Naive thymus-derived CD8-positive, alpha-beta T cell (primary cell): ENCODE measurements at regions not wholly inside any gene's neighbourhood (a gene's known extent, or its start where the extent isn't known, plus 50 kb on each side); places are given as distances from the start of the nearest gene placed in this dataset.
"Not testable (repeated sequence)": the region's sequence is repeated elsewhere in the genome, so short reads cannot be mapped to it uniquely, and the experiment has no call there.

Source experiments
- ATAC-seq, 2 donors: fragments of 150-1000 bp; cut with Tn5 transposase in 1 of 2; sonication (Bioruptor Pico), chemical (Tn5 transposase) in 1 of 2; 1 replicate in 1 of 2; 2 replicates in 1 of 2; pipeline ENCODE4 v1.10.0; 2021; ENCODE audit warnings: mild to moderate bottlenecking in 2 of 2, moderate library complexity in 2 of 2
- POLR2A ChIA-PET: fragments of 350-600 bp; sonication (Branson Sonifier 250); formaldehyde crosslinking; loops from one replicate; lab custom pipeline; 2021; ENCODE audit warnings: antibody characterized with exemption; lab: Charles Lee
- DNase-seq, 10 donors: peaks; one replicate each; pipeline versions ENCODE4 v3.0.0 to v3.0.0-alpha.2; 2020 to 2022
- H3K27ac Mint-ChIP-seq, 10 donors: one replicate each; pipeline ENCODE4 v1.8.0; 2020 to 2022; ENCODE audit warnings: mild to moderate bottlenecking in 10 of 10, mixed read lengths in 10 of 10, moderate library complexity in 4 of 10, inconsistent platforms in 1 of 10
- H3K27me3 Mint-ChIP-seq, 5 donors: one replicate each; pipeline ENCODE4 v1.8.0; 2021 to 2022; ENCODE audit warnings: mixed read lengths in 5 of 5
- H3K36me3 Mint-ChIP-seq, 3 donors: one replicate each; pipeline ENCODE4 v1.8.0; 2020 to 2022; ENCODE audit warnings: mixed read lengths in 3 of 3, mild to moderate bottlenecking in 2 of 3, inconsistent platforms in 1 of 3
- H3K4me1 Mint-ChIP-seq, 4 donors: one replicate each; pipeline ENCODE4 v1.8.0; 2021 to 2022; ENCODE audit warnings: mixed read lengths in 4 of 4
- H3K4me3 Mint-ChIP-seq, 10 donors: one replicate each; pipeline ENCODE4 v1.8.0; 2020 to 2022; ENCODE audit warnings: mild to moderate bottlenecking in 10 of 10, mixed read lengths in 10 of 10, moderate library complexity in 6 of 10, inconsistent platforms in 1 of 10
- H3K9me3 Mint-ChIP-seq, 9 donors: one replicate each; pipeline ENCODE4 v1.8.0; 2020 to 2022; ENCODE audit warnings: mixed read lengths in 9 of 9, mild to moderate bottlenecking in 3 of 9, inconsistent platforms in 1 of 9, moderate library complexity in 1 of 9

- ATAC-seq = no peak
- Mint-ChIP-seq H3K4me1 (no peaks in the 10 kb centered on the region), H3K27ac (no peak overlapping the region), H3K27me3 (peaks cover 2 to 9% (median 7%) of the 10 kb centered on the region in 5 donors), H3K36me3 (no peaks in the 10 kb centered on the region), H3K9me3 (peaks cover 0 to 2% (median 0%) of the 10 kb centered on the region in 9 donors), H3K4me3 (no peak overlapping the region)
- POLR2A ChIA-PET = no interaction called here
- no peak for DNase-seq
These were observed 166.4 kb upstream of the EPB41L3 start for GRCh38 chr18:5710235-5710634.

GRCh38 chr18:5709476-5710095 is 165.8 kb upstream of the EPB41L3 start:
- Mint-ChIP-seq H3K27me3 (peaks cover 2 to 9% (median 7%) of the 10 kb centered on the region in 5 donors), H3K36me3 (no peaks in the 10 kb centered on the region), H3K4me3 (no peak overlapping the region), H3K9me3 (peaks cover 0 to 2% (median 0%) of the 10 kb centered on the region in 9 donors), H3K27ac (no peak overlapping the region), H3K4me1 (no peaks in the 10 kb centered on the region)
- DNase-seq = no peak
- POLR2A ChIA-PET = no interaction called here
- no peak for ATAC-seq

- peaks cover 6 to 18% (median 15%) of the 10 kb centered on the region in 5 donors for H3K27me3 Mint-ChIP-seq
- H3K4me3 Mint-ChIP-seq = no peak overlapping the region
- H3K36me3 Mint-ChIP-seq = no peaks in the 10 kb centered on the region
- DNase-seq = no peak
- no peak overlapping the region for H3K27ac Mint-ChIP-seq
- H3K4me1 Mint-ChIP-seq = no peaks in the 10 kb centered on the region
- POLR2A ChIA-PET = no interaction called here
- peaks cover 0 to 4% (median 0%) of the 10 kb centered on the region in 9 donors for H3K9me3 Mint-ChIP-seq
- no peak for ATAC-seq
These were observed 163.8 kb upstream of the EPB41L3 start for GRCh38 chr18:5707586-5707985.

GRCh38 chr18:5705393-5705792 is 161.6 kb upstream of the EPB41L3 start:
- POLR2A ChIA-PET = no interaction called here
- H3K36me3 Mint-ChIP-seq = no peaks in the 10 kb centered on the region

GRCh38 chr18:5704847-5705246 is 161.1 kb upstream of the EPB41L3 start:
- no peak for DNase-seq
- POLR2A ChIA-PET = no interaction called here
- Mint-ChIP-seq H3K27me3 (peaks cover 6 to 15% (median 9%) of the 10 kb centered on the region in 5 donors), H3K4me1 (no peaks in the 10 kb centered on the region), H3K4me3 (no peak overlapping the region), H3K9me3 (peaks cover 0 to 4% (median 0%) of the 10 kb centered on the region in 9 donors), H3K36me3 (no peaks in the 10 kb centered on the region), H3K27ac (no peak overlapping the region)
- no peak for ATAC-seq

More at GRCh38 chr18:5705393-5705792, 161.6 kb upstream of the EPB41L3 start:
- ATAC-seq = no peak
- DNase-seq = no peak
- no peaks in the 10 kb centered on the region for H3K4me1 Mint-ChIP-seq
- H3K9me3 Mint-ChIP-seq = peaks cover 0 to 4% (median 0%) of the 10 kb centered on the region in 9 donors
- no peak overlapping the region for H3K4me3 Mint-ChIP-seq
- no peak overlapping the region for H3K27ac Mint-ChIP-seq
- peaks cover 6 to 16% (median 12%) of the 10 kb centered on the region in 5 donors for H3K27me3 Mint-ChIP-seq

- H3K27me3 Mint-ChIP-seq = peaks cover 4 to 13% (median 9%) of the 10 kb centered on the region in 5 donors
- H3K27ac Mint-ChIP-seq, H3K9me3 Mint-ChIP-seq, DNase-seq, ATAC-seq, H3K4me3 Mint-ChIP-seq, H3K36me3 Mint-ChIP-seq, H3K4me1 Mint-ChIP-seq: not testable (repeated sequence)
- POLR2A ChIA-PET = interaction anchor here (0.6 kb wide), 1 partner anchor 13 kb away, joined by 4 read pairs; no protein-coding TSS in a partner anchor
These were observed 158.2 kb upstream of the EPB41L3 start for GRCh38 chr18:5702016-5702415.

- no peaks in the 10 kb centered on the region for H3K4me1 Mint-ChIP-seq
- POLR2A ChIA-PET = no interaction called here
- no peak overlapping the region for H3K4me3 Mint-ChIP-seq
- H3K36me3 Mint-ChIP-seq = no peaks in the 10 kb centered on the region
- peaks cover 0 to 31% (median 11%) of the 10 kb centered on the region in 9 donors for H3K9me3 Mint-ChIP-seq
- peaks cover 0 to 7% (median 5%) of the 10 kb centered on the region in 5 donors for H3K27me3 Mint-ChIP-seq
- ATAC-seq (no peak), DNase-seq (no peak)
- H3K27ac Mint-ChIP-seq = no peak overlapping the region
These were observed 150.0 kb upstream of the EPB41L3 start for GRCh38 chr18:5693699-5694294.

- Mint-ChIP-seq H3K27ac (no peak overlapping the region), H3K4me3 (no peak overlapping the region), H3K9me3 (peaks cover 0 to 6% (median 0%) of the 10 kb centered on the region in 9 donors), H3K36me3 (no peaks in the 10 kb centered on the region), H3K27me3 (peaks cover 0 to 6% (median 0%) of the 10 kb centered on the region in 5 donors), H3K4me1 (no peaks in the 10 kb centered on the region)
- ATAC-seq (no peak), DNase-seq (no peak)
- POLR2A ChIA-PET = no interaction called here
These were observed 135.1 kb upstream of the EPB41L3 start for GRCh38 chr18:5678779-5679406.

- H3K27ac Mint-ChIP-seq = no peak overlapping the region
- no peak for ATAC-seq
- DNase-seq = no peak
- POLR2A ChIA-PET = no interaction called here
- peaks cover 0 to 7% (median 0%) of the 10 kb centered on the region in 5 donors for H3K27me3 Mint-ChIP-seq
- no peaks in the 10 kb centered on the region for H3K4me1 Mint-ChIP-seq
- H3K4me3 Mint-ChIP-seq = no peak overlapping the region
- no peaks in the 10 kb centered on the region for H3K36me3 Mint-ChIP-seq
- peaks cover 0 to 5% (median 0%) of the 10 kb centered on the region in 9 donors for H3K9me3 Mint-ChIP-seq
These were observed 134.5 kb upstream of the EPB41L3 start for GRCh38 chr18:5678278-5678677.

- Mint-ChIP-seq H3K9me3 (no peaks in the 10 kb centered on the region), H3K36me3 (no peaks in the 10 kb centered on the region), H3K4me3 (no peak overlapping the region), H3K27me3 (peaks cover 0 to 11% (median 0%) of the 10 kb centered on the region in 5 donors), H3K4me1 (no peaks in the 10 kb centered on the region), H3K27ac (no peak overlapping the region)
- ATAC-seq (no peak), DNase-seq (no peak)
- POLR2A ChIA-PET = no interaction called here
These were observed 129.8 kb upstream of the EPB41L3 start for GRCh38 chr18:5673616-5674015.

- POLR2A ChIA-PET = no interaction called here
- DNase-seq = no peak
- no peaks in the 10 kb centered on the region for H3K36me3 Mint-ChIP-seq
- peaks cover 0 to 11% (median 1%) of the 10 kb centered on the region in 5 donors for H3K27me3 Mint-ChIP-seq
- ATAC-seq = no peak
- no peaks in the 10 kb centered on the region for H3K4me1 Mint-ChIP-seq
- peaks cover 0 to 5% (median 0%) of the 10 kb centered on the region in 9 donors for H3K9me3 Mint-ChIP-seq
- H3K4me3 Mint-ChIP-seq = no peak overlapping the region
- H3K27ac Mint-ChIP-seq = no peak overlapping the region
These were observed 125.8 kb upstream of the EPB41L3 start for GRCh38 chr18:5669585-5669984.

- Mint-ChIP-seq H3K4me1 (no peaks in the 10 kb centered on the region), H3K27me3 (peaks cover 0 to 18% (median 1%) of the 10 kb centered on the region in 5 donors), H3K36me3 (no peaks in the 10 kb centered on the region), H3K27ac (no peak overlapping the region), H3K4me3 (no peak overlapping the region), H3K9me3 (peaks cover 0 to 5% (median 0%) of the 10 kb centered on the region in 9 donors)
- POLR2A ChIA-PET = no interaction called here
- ATAC-seq (no peak), DNase-seq (no peak)
These were observed 124.4 kb upstream of the EPB41L3 start for GRCh38 chr18:5668087-5668715.

- no peaks in the 10 kb centered on the region for H3K4me1 Mint-ChIP-seq
- H3K27me3 Mint-ChIP-seq = peaks cover 0 to 18% (median 1%) of the 10 kb centered on the region in 5 donors
- H3K36me3 Mint-ChIP-seq = no peaks in the 10 kb centered on the region
- no peak overlapping the region for H3K4me3 Mint-ChIP-seq
- POLR2A ChIA-PET = no interaction called here
- no peak overlapping the region for H3K27ac Mint-ChIP-seq
- DNase-seq (no peak), ATAC-seq (no peak)
- peaks cover 0 to 5% (median 0%) of the 10 kb centered on the region in 9 donors for H3K9me3 Mint-ChIP-seq
These were observed 123.6 kb upstream of the EPB41L3 start for GRCh38 chr18:5667356-5667755.
